Nephron (organoid): ENCODE measurements at regions not wholly inside any gene's neighbourhood (a gene's known extent, or its start where the extent isn't known, plus 50 kb on each side); places are given as distances from the start of the nearest gene placed in this dataset.

Source experiments
- H3K27ac Mint-ChIP-seq, 3 experiments: 2 replicates each; pipeline ENCODE4 v1.8.0; 2020; ENCODE audit warnings: mixed read lengths in 3 of 3, mild to moderate bottlenecking in 2 of 3, moderate library complexity in 1 of 3
- H3K27me3 Mint-ChIP-seq: 2 replicates; pipeline ENCODE4 v1.8.0; 2021; ENCODE audit warnings: low read depth, mild to moderate bottlenecking, moderate library complexity, mixed read lengths
- H3K36me3 Mint-ChIP-seq: 2 replicates; pipeline ENCODE4 v1.8.0; 2020; ENCODE audit warnings: low read depth, mixed read lengths
- H3K4me1 Mint-ChIP-seq: 2 replicates; pipeline ENCODE4 v1.8.0; 2020; ENCODE audit warnings: mixed read lengths
- H3K4me3 Mint-ChIP-seq, 3 experiments: 2 replicates each; pipeline ENCODE4 v1.8.0; 2020; ENCODE audit warnings: mild to moderate bottlenecking in 3 of 3, mixed read lengths in 3 of 3, moderate library complexity in 2 of 3
- H3K9me3 Mint-ChIP-seq: 2 replicates; pipeline ENCODE4 v1.8.0; 2020; ENCODE audit warnings: mixed read lengths
- TF ChIP-seq, protein P1 (sequence below), 3 experiments: fragments of 200-600 bp; sonication (generic); IDR thresholded peaks; one replicate each; pipeline ENCODE4 v1.5.0; 2021; ENCODE audit warnings: antibody characterized with exemption in 3 of 3; ENCODE audit not compliant: unreplicated experiment in 3 of 3

DNA sequence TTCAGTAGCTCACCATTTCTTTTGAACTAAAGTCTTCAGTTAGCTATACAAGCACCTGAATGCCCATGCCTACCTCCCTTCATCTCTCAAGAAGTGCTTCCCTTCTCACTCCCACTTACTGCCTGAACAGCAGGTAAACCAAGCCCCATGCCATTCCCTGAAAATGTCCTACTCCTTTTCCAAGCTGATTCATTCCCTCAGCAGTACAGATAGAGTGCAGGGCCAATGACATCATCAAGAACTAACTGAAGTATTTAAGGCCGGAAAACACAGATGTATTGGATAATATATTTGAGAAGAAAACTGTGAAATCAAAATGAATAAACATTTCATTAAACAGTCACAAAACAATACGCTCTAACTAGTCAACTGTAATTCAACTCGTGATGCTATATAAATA is 478.8 kb upstream of the CDH11 start:
- H3K4me3 Mint-ChIP-seq: no peak overlapping the region
- no peak overlapping the region for H3K27ac Mint-ChIP-seq
- TF ChIP-seq, protein P1, sequence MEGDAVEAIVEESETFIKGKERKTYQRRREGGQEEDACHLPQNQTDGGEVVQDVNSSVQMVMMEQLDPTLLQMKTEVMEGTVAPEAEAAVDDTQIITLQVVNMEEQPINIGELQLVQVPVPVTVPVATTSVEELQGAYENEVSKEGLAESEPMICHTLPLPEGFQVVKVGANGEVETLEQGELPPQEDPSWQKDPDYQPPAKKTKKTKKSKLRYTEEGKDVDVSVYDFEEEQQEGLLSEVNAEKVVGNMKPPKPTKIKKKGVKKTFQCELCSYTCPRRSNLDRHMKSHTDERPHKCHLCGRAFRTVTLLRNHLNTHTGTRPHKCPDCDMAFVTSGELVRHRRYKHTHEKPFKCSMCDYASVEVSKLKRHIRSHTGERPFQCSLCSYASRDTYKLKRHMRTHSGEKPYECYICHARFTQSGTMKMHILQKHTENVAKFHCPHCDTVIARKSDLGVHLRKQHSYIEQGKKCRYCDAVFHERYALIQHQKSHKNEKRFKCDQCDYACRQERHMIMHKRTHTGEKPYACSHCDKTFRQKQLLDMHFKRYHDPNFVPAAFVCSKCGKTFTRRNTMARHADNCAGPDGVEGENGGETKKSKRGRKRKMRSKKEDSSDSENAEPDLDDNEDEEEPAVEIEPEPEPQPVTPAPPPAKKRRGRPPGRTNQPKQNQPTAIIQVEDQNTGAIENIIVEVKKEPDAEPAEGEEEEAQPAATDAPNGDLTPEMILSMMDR (IDR thresholded peaks at IDR 0.05; ENCODE audit: unreplicated experiment in 3 of 3): no peak
- H3K4me1 Mint-ChIP-seq: no peaks in the 10 kb centered on the region
- H3K36me3 Mint-ChIP-seq: no peaks in the 10 kb centered on the region
- peaks cover 6% of the 10 kb centered on the region for H3K9me3 Mint-ChIP-seq
- no peaks in the 10 kb centered on the region for H3K27me3 Mint-ChIP-seq

DNA sequence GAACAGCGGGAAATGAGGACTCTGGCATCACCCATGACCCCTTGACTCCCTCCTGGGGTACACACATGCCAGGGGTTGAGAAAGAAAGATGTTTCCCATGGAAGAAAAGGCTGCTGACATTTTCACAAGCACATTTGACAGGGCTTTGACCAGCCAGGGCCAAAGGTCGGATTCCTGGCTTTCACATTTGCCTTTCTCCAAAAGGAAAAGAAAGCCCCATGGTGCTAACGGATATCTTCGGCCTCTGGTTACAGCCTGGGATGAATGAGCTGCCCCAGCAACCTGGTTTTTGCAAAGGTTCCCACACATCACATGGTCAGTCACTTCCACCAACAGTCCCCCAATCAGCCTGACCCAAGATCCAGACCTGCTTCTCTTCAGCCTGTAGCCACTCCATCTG is 478.2 kb upstream of the CDH11 start:
- peaks cover 6% of the 10 kb centered on the region for H3K9me3 Mint-ChIP-seq
- TF ChIP-seq, protein P1 (IDR thresholded peaks at IDR 0.05; ENCODE audit: unreplicated experiment in 3 of 3): no peak
- no peak overlapping the region for H3K4me3 Mint-ChIP-seq
- no peaks in the 10 kb centered on the region for H3K27me3 Mint-ChIP-seq
- H3K27ac Mint-ChIP-seq: no peak overlapping the region
- no peaks in the 10 kb centered on the region for H3K4me1 Mint-ChIP-seq
- H3K36me3 Mint-ChIP-seq: no peaks in the 10 kb centered on the region

DNA sequence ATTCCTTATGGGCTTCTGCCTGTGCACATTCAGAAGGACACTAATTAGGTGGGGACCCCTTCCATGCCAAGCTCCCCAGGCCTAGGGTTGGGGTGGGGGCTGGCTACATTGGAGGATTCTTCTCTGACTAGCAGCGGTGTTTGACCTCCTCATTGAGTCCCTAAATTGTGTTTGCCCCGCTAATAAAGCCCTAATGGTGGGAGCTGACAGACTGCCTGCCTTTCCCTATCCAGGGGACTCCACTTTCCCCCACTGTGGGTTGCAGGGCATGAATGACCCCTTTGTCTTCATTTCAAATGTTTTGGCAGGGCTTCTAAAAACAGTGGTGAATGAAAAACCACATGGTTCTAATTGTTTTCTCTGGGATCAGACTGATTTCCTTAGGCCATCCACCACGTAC is 476.8 kb upstream of the CDH11 start:
- Mint-ChIP-seq H3K4me3 (no peak overlapping the region), H3K9me3 (peaks cover 6% of the 10 kb centered on the region), H3K4me1 (no peaks in the 10 kb centered on the region), H3K27me3 (no peaks in the 10 kb centered on the region), H3K27ac (no peak overlapping the region), H3K36me3 (no peaks in the 10 kb centered on the region)
- TF ChIP-seq, protein P1 (IDR thresholded peaks at IDR 0.05; ENCODE audit: unreplicated experiment in 3 of 3): no peak

DNA sequence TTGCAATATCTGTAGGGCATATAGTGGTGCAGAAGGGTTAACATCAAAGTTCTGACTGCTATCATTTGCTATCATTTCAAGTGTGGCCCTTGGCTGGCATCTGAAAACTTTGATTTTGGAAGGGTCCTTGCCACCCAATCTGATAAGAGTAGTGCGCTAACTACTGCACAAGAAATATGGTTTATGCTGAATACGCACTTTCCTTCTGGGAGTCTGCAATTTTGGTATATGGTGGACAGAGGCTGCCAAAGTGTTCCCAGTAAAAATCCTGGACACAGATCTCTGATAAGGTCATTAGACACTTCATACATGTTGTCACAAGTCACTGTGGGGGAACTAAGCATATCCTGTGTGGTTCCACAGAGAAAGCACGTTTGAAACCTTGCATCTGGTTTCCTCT is 461.6 kb upstream of the CDH11 start:
- H3K4me1 Mint-ChIP-seq: peaks cover 12% of the 10 kb centered on the region
- no peaks in the 10 kb centered on the region for H3K36me3 Mint-ChIP-seq
- no peaks in the 10 kb centered on the region for H3K9me3 Mint-ChIP-seq
- H3K27me3 Mint-ChIP-seq: no peaks in the 10 kb centered on the region
- TF ChIP-seq, protein P1 (IDR thresholded peaks at IDR 0.05; ENCODE audit: unreplicated experiment in 3 of 3): no peak
- no peak overlapping the region for H3K4me3 Mint-ChIP-seq
- no peak overlapping the region for H3K27ac Mint-ChIP-seq

DNA sequence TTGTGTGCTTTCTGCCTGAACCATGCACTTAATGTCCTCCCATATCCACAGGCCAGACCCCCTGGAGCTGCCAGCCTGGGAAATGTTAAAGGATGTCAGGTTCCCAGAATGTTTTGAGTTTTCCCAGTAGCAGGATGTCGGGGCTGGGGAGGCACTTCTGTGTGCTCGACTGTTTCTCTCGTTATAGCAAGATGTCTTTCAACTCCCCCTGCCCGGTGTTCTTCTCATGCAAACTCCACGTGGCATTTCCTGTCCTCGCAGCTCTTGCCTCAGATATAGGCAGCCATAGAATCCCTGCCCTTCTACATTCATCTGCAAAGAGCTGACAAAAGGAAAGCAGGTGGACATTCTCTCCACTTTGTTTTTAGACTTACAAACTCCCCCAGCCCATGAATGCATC is 457.2 kb upstream of the CDH11 start:
- Mint-ChIP-seq H3K36me3 (no peaks in the 10 kb centered on the region), H3K4me1 (peaks cover 17% of the 10 kb centered on the region), H3K4me3 (no peak overlapping the region), H3K9me3 (no peaks in the 10 kb centered on the region), H3K27ac (peak overlapping the region in 1 of 3 experiments; percentile 54), H3K27me3 (no peaks in the 10 kb centered on the region)
- TF ChIP-seq, protein P1 (IDR thresholded peaks at IDR 0.05; ENCODE audit: unreplicated experiment in 3 of 3): no peak

DNA sequence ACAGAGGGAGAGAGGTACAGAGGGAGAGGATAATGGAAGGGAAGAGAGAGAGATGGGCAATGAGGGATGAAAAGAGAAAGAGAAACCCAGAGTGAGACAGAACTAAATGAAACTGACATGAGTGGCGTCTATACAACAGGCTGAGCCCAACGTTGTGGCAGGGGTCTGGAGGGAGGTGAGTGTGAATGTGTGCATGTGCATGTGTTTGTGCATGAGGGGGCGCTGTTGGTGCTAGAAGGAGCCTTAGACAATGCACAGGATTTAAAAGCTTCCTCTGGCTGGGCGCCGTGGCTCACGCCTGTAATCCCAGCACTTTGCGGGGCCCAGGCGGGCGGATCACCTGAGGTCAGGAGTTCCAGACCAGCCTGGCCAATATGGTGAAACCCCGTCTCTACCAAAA is 454.8 kb upstream of the CDH11 start:
- Mint-ChIP-seq H3K27ac (peak overlapping the region in 1 of 3 experiments; percentile 47), H3K4me3 (no peak overlapping the region), H3K27me3 (no peaks in the 10 kb centered on the region), H3K36me3 (no peaks in the 10 kb centered on the region), H3K9me3 (no peaks in the 10 kb centered on the region), H3K4me1 (peaks cover 20% of the 10 kb centered on the region)
- TF ChIP-seq, protein P1 (IDR thresholded peaks at IDR 0.05; ENCODE audit: unreplicated experiment in 3 of 3): no peak
